ENCODE measurements at regions not wholly inside any gene's neighbourhood (a gene's known extent, or its start where the extent isn't known, plus 50 kb on each side); places are given as distances from the start of the nearest gene placed in this dataset.
"Not testable (repeated sequence)": the region's sequence is repeated elsewhere in the genome, so short reads cannot be mapped to it uniquely, and the experiment has no call there.

DNA sequence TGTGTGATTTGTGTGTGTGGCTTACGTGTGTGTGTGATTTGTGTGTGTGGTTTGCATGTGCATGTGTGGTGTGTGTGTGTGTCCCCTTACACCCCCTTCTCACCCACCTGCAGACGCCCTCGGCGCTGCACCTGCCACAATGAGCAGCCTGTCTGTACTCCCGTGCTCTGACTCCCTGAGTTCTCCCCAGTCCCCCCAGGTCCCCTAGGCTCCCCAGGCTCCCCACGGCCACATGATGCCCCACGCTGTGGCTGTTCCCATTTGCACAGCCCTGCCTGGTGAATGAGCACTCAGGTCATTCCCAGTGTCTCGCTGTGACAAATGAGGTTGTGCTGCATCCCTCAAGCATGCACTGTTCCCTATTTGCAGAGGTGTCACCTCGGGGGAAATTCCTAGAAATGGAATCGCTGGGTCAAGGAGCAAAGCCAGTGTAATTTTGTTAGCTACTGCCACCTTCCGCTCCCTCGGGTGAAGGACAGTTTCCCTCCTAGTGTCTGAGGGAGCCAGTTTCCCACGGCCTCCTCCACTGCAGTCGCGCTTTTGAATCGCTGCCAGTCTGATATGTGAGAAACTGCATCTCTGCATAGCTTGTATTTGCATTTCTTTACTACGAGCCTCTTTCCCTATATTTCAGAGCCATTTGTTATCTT is 180.4 kb upstream of the FOXD4L5 start:
- not testable (repeated sequence) for H3K4ac ChIP-seq (ENCODE audit: low read depth in 1 of 2, low read length in 2 of 2); H3K9ac ChIP-seq (ENCODE audit: low read length); H3K14ac ChIP-seq (ENCODE audit: low read length in 2 of 2); H4K8ac ChIP-seq (ENCODE audit: low read length); H3K36me3 ChIP-seq (ENCODE audit: control insufficient read depth in 1 of 2, insufficient read depth in 2 of 2, low read depth in 1 of 2, low read length in 2 of 2); H2BK15ac ChIP-seq (ENCODE audit: low read depth, poor library complexity, severe bottlenecking); H3K4me3 ChIP-seq (ENCODE audit: insufficient read depth in 1 of 2, low read depth in 1 of 2, low read length in 2 of 2); H3K18ac ChIP-seq (ENCODE audit: low read depth in 1 of 2, low read length in 2 of 2); H2BK5ac ChIP-seq (ENCODE audit: low read depth, low read length, poor library complexity, severe bottlenecking); H4K91ac ChIP-seq (ENCODE audit: low read length); DNase-seq; H2BK120ac ChIP-seq (ENCODE audit: low read depth, low read length); H3K4me1 ChIP-seq (ENCODE audit: control insufficient read depth, insufficient read depth, low read depth, low read length); H2AFZ ChIP-seq (ENCODE audit: low read depth, low read length); H3K23ac ChIP-seq (ENCODE audit: low read length in 2 of 2); H3K79me1 ChIP-seq (replicated peaks; ENCODE audit: low read length, poor library complexity, severe bottlenecking); H3K27me3 ChIP-seq (ENCODE audit: control insufficient read depth in 1 of 2, insufficient read depth in 1 of 2, low read length in 2 of 2); H2BK12ac ChIP-seq (ENCODE audit: low read length in 2 of 2); H3K27ac ChIP-seq (ENCODE audit: low read length, poor library complexity, severe bottlenecking); H3K4me2 ChIP-seq (ENCODE audit: low read length, poor library complexity, severe bottlenecking); H3K9me3 ChIP-seq (ENCODE audit: control insufficient read depth, low read length); H2AK5ac ChIP-seq (ENCODE audit: low read length, severe bottlenecking)
- WGBS = 88% methylated on average over 9 of the region's 17 CpGs

GRCh38 chr9:65462476-65462875 is 177.5 kb upstream of the FOXD4L5 start:
- H3K4me2 ChIP-seq (ENCODE audit: low read length, poor library complexity, severe bottlenecking); H2BK12ac ChIP-seq (ENCODE audit: low read length in 2 of 2); H3K23ac ChIP-seq (ENCODE audit: low read length in 2 of 2); H3K9me3 ChIP-seq (ENCODE audit: control insufficient read depth, low read length); H2BK15ac ChIP-seq (ENCODE audit: low read depth, poor library complexity, severe bottlenecking); H3K27ac ChIP-seq (ENCODE audit: low read length, poor library complexity, severe bottlenecking); H4K91ac ChIP-seq (ENCODE audit: low read length); H2AK5ac ChIP-seq (ENCODE audit: low read length, severe bottlenecking); H4K8ac ChIP-seq (ENCODE audit: low read length); H3K4me3 ChIP-seq (ENCODE audit: insufficient read depth in 1 of 2, low read depth in 1 of 2, low read length in 2 of 2); DNase-seq; H3K4me1 ChIP-seq (ENCODE audit: control insufficient read depth, insufficient read depth, low read depth, low read length); H3K18ac ChIP-seq (ENCODE audit: low read depth in 1 of 2, low read length in 2 of 2); H3K27me3 ChIP-seq (ENCODE audit: control insufficient read depth in 1 of 2, insufficient read depth in 1 of 2, low read length in 2 of 2); H3K79me1 ChIP-seq (replicated peaks; ENCODE audit: low read length, poor library complexity, severe bottlenecking); H2AFZ ChIP-seq (ENCODE audit: low read depth, low read length); H3K14ac ChIP-seq (ENCODE audit: low read length in 2 of 2); H3K36me3 ChIP-seq (ENCODE audit: control insufficient read depth in 1 of 2, insufficient read depth in 2 of 2, low read depth in 1 of 2, low read length in 2 of 2); H3K4ac ChIP-seq (ENCODE audit: low read depth in 1 of 2, low read length in 2 of 2); H2BK5ac ChIP-seq (ENCODE audit: low read depth, low read length, poor library complexity, severe bottlenecking); H3K9ac ChIP-seq (ENCODE audit: low read length); H2BK120ac ChIP-seq (ENCODE audit: low read depth, low read length): not testable (repeated sequence)
- 87% methylated on average over 8 of the region's 15 CpGs for WGBS

- H3K18ac ChIP-seq (ENCODE audit: low read depth in 1 of 2, low read length in 2 of 2) = no peak overlapping the region
- H3K4me1 ChIP-seq (ENCODE audit: control insufficient read depth, insufficient read depth, low read depth, low read length) = no peaks in the 10 kb centered on the region
- no peak overlapping the region for H2BK12ac ChIP-seq (ENCODE audit: low read length in 2 of 2)
- no peak overlapping the region for H3K14ac ChIP-seq (ENCODE audit: low read length in 2 of 2)
- no peak overlapping the region for H2BK120ac ChIP-seq (ENCODE audit: low read depth, low read length)
- H3K27me3 ChIP-seq (ENCODE audit: control insufficient read depth in 1 of 2, insufficient read depth in 1 of 2, low read length in 2 of 2) = no peaks in the 10 kb centered on the region
- no peak overlapping the region for H3K9ac ChIP-seq (ENCODE audit: low read length)
- no peak overlapping the region for H2BK5ac ChIP-seq (ENCODE audit: low read depth, low read length, poor library complexity, severe bottlenecking)
- H2AK5ac ChIP-seq (ENCODE audit: low read length, severe bottlenecking) = no peak overlapping the region
- no peak overlapping the region for H3K4me2 ChIP-seq (ENCODE audit: low read length, poor library complexity, severe bottlenecking)
- WGBS = 85% methylated on average over 11 of the region's 11 CpGs
- DNase-seq = no peak
- no peak overlapping the region for H3K4me3 ChIP-seq (ENCODE audit: insufficient read depth in 1 of 2, low read depth in 1 of 2, low read length in 2 of 2)
- H3K23ac ChIP-seq (ENCODE audit: low read length in 2 of 2) = no peak overlapping the region
- H2AFZ ChIP-seq (ENCODE audit: low read depth, low read length) = no peak overlapping the region
- H3K79me1 ChIP-seq (replicated peaks; ENCODE audit: low read length, poor library complexity, severe bottlenecking) = no peaks in the 10 kb centered on the region
- no peak overlapping the region for H4K8ac ChIP-seq (ENCODE audit: low read length)
- H3K4ac ChIP-seq (ENCODE audit: low read depth in 1 of 2, low read length in 2 of 2) = no peak overlapping the region
- no peak overlapping the region for H4K91ac ChIP-seq (ENCODE audit: low read length)
- H2BK15ac ChIP-seq (ENCODE audit: low read depth, poor library complexity, severe bottlenecking) = no peak overlapping the region
- H3K9me3 ChIP-seq (ENCODE audit: control insufficient read depth, low read length) = no peaks in the 10 kb centered on the region
- no peaks in the 10 kb centered on the region for H3K36me3 ChIP-seq (ENCODE audit: control insufficient read depth in 1 of 2, insufficient read depth in 2 of 2, low read depth in 1 of 2, low read length in 2 of 2)
- H3K27ac ChIP-seq (ENCODE audit: low read length, poor library complexity, severe bottlenecking) = no peak overlapping the region
Observed at GRCh38 chr9:65459756-65460320, 174.8 kb upstream of the FOXD4L5 start.

- Histone ChIP-seq H2AFZ (ENCODE audit: low read depth, low read length) (no peak overlapping the region), H3K9me3 (ENCODE audit: control insufficient read depth, low read length) (no peaks in the 10 kb centered on the region), H3K4me2 (ENCODE audit: low read length, poor library complexity, severe bottlenecking) (no peak overlapping the region), H2AK5ac (ENCODE audit: low read length, severe bottlenecking) (no peak overlapping the region), H2BK15ac (ENCODE audit: low read depth, poor library complexity, severe bottlenecking) (no peak overlapping the region), H4K8ac (ENCODE audit: low read length) (no peak overlapping the region), H3K23ac (ENCODE audit: low read length in 2 of 2) (no peak overlapping the region), H3K4me3 (ENCODE audit: insufficient read depth in 1 of 2, low read depth in 1 of 2, low read length in 2 of 2) (no peak overlapping the region), H3K9ac (ENCODE audit: low read length) (no peak overlapping the region), H3K36me3 (ENCODE audit: control insufficient read depth in 1 of 2, insufficient read depth in 2 of 2, low read depth in 1 of 2, low read length in 2 of 2) (no peaks in the 10 kb centered on the region), H3K18ac (ENCODE audit: low read depth in 1 of 2, low read length in 2 of 2) (no peak overlapping the region), H3K4me1 (ENCODE audit: control insufficient read depth, insufficient read depth, low read depth, low read length) (no peaks in the 10 kb centered on the region), H2BK5ac (ENCODE audit: low read depth, low read length, poor library complexity, severe bottlenecking) (no peak overlapping the region), H3K79me1 (replicated peaks; ENCODE audit: low read length, poor library complexity, severe bottlenecking) (no peaks in the 10 kb centered on the region), H2BK120ac (ENCODE audit: low read depth, low read length) (no peak overlapping the region), H3K27me3 (ENCODE audit: control insufficient read depth in 1 of 2, insufficient read depth in 1 of 2, low read length in 2 of 2) (no peaks in the 10 kb centered on the region), H4K91ac (ENCODE audit: low read length) (no peak overlapping the region), H3K14ac (ENCODE audit: low read length in 2 of 2) (no peak overlapping the region), H2BK12ac (ENCODE audit: low read length in 2 of 2) (no peak overlapping the region), H3K4ac (ENCODE audit: low read depth in 1 of 2, low read length in 2 of 2) (no peak overlapping the region), H3K27ac (ENCODE audit: low read length, poor library complexity, severe bottlenecking) (no peak overlapping the region)
- no peak for DNase-seq
- WGBS = 90% methylated on average over 7 of the region's 10 CpGs
Observed at GRCh38 chr9:65458992-65459391, 174.0 kb upstream of the FOXD4L5 start.
